NCI-H1105 (cell line): ENCODE measurements at regions not wholly inside any gene's neighbourhood (a gene's known extent, or its start where the extent isn't known, plus 50 kb on each side); places are given as distances from the start of the nearest gene placed in this dataset.
"Not testable (repeated sequence)": the region's sequence is repeated elsewhere in the genome, so short reads cannot be mapped to it uniquely, and the experiment has no call there.

Experiments used
- DNase-seq: peaks from one replicate; lab custom pipeline; 2025; lab: John Stamatoyannopoulos, UW

DNA sequence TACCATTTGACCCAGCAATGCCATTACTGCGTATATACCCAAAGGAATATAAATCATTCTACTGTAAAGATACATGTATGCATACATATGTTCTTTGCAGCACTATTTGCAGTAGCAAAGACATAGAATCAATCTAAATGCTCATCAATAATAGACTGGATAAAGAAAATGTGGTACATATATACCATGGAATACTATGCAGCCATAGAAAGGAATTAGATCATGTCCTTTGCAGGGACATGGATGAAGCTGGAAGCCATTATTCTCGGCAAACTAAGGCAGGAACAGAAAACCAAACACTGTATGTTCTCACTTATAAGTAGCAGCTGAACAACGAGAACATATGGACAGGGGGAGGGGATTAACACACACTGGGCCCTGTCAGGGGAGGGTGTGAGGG, 54.8 kb upstream of the ZNF30 start:
- DNase-seq: not testable (repeated sequence)

DNA sequence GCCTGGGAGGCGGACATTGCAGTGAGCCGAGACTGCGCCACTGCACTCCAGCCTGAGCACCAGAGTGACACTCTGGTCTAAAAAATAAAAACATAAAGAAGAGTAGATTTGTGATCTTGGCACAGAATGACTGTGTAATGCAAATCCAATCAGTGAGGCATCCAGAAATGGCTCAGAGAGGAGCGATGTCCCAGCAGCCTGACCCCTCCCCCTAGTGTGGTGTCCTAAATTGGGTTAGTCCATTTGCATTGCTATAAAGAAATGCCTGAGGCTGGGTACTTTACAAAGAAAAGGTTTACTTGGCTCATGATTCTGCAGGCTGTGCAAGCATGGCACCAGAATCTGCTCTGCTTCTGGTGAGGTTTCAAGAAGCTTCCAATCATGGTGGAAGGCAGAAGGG, 59.1 kb upstream of the ZNF30 start:
- no peak for DNase-seq

DNA sequence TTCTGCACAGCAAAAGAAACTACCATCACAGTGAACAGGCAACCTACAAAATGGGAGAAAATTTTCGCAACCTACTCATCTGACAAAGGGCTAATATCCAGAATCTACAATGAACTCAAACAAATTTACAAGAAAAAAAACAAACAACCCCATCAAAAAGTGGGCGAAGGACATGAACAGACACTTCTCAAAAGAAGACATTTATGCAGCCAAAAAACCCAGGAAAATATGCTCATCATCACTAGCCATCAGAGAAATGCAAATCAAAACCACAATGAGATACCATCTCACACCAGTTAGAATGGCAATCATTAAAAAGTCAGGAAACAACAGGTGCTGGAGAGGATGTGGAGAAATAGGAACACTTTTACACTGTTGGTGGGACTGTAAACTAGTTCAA, 61.5 kb upstream of the ZNF30 start:
- not testable (repeated sequence) for DNase-seq

DNA sequence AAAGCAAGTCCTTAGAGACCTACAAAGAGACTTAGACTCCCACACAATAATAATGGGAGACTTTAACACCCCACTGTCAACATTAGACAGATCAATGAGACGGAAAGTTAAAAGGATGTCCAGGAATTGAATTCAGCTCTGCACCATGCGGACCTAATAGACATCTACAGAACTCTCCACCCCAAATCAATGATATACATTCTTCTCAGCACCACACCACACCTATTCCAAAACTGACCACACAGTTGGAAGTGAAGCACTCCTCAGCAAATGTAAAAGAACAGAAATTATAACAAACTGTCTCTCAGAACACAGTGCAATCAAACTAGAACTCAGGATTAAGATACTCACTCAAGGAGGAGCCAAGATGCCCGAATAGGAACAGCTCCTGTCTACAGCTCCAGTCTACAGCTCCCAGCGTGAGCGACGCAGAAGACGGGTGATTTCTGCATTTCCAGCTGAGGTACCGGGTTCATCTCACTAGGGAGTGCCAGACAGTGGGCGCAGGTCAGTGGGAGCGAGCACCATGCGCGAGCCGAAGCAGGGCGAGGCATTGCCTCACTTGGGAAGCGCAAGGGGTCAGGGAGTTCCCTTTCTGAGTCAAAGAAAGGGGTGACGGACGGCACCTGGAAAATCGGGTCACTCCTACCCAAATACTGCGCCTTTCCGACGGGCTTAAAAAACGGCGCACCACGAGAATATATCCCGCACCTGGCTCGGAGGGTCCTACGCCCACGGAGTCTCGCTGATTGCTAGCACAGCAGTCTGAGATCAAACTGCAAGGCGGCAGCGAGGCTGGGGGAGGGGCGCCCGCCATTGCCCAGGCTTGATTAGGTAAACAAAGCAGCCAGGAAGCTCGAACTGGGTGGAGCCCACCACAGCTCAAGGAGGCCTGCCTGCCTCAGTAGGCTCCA, 66.6 kb upstream of the ZNF30 start:
- not testable (repeated sequence) for DNase-seq

DNA sequence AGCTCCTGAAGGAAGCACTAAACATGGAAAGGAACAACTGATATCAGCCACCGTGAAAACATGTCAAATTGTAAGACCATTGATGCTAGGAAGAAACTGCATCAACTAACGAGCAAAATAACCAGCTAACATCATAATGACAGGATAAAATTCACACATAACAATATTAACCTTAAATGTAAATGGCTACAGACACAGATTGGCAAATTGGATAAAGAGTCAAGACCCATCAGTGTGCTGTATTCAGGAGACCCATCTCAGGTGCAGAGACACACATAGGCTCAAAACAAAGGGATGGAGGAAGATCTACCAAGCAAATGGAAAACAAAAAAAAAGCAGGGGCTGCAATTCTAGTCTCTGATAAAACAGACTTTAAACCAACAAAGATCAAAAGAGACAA, 67.4 kb upstream of the ZNF30 start:
- not testable (repeated sequence) for DNase-seq

DNA sequence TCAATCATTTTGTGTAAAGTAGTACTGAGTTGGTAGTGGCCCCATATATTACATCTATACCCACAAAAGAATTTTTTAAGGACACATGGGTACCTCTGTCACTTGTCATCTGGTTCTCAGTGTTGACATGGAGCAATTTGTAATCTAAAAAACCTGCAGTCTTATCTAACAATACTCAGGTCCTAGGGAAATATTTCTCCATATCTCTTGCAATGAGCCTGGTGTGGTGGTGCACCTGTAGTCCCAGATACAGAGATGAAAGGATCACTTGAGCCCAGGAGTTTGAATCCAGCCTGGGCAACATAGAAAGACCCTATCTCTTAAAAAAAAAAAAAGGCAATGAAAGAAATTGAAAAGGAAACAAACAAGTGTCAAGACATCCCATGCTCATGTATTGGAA, 70.7 kb upstream of the ZNF30 start:
- no peak for DNase-seq

DNA sequence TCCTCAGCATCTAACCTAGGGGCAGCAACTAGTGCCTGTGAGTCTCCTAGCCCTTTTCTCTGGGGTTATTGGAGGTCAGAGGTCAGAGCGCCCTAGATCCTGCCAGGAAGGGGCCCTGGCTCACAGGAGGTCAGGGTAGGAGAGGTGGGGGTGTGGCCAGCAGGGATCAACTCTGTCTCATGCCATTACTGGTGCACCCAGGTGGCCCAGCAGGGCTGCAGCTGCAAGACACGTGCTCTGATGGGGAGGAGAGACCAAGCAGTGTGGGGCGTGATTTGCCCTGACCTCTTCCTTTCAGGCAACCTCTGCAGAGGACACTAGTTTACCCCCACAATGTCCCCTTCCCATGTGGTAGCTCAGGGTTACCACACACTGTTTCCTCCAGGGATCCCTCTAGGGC, 73.3 kb upstream of the ZNF30 start:
- no peak for DNase-seq

DNA sequence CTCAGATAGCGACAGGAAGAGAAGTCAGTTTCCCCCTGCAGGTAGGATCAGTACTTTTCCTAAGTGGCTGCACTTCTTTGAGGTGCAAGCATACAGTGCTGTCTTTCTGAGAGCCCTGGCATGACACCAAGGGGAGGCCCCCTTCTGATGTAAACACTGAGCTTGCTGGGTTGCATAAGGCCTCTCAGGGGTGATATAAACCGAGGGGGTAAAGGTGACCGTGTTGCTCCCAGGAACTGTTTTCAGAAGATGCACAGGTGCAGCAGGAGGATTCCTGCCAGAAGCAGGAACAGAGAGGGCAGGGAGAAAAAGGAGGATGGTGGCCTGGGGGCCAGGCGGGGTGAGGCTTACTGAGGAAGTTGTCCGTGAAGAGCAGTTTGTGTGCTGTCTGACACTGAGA, 74.0 kb upstream of the ZNF30 start:
- no peak for DNase-seq

DNA sequence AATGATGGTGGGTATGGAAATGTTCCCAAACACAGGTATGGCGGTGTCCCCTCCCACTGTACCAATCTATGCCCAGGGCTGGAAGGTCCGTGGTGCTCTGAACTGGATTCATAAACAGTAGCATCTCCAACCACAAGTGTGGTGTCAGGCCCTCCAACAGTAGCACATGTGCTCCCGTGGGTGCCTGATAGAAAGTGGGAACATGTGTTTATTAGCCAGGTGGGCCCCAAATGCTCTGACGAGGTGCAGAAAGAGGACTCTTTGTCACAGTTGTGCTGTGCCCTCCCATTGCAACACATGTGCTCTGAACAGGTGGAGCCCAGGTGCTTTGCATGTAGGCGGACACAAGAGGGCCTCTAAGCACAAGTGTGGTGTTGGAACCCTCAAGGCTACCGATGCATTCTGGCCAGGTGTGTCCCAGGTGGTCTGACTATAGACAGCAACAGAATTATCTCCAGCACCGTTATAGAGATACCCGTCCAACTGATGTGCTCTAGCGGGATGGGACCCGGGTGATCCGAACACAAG, 75.4 kb upstream of the ZNF30 start:
- no peak for DNase-seq

DNA sequence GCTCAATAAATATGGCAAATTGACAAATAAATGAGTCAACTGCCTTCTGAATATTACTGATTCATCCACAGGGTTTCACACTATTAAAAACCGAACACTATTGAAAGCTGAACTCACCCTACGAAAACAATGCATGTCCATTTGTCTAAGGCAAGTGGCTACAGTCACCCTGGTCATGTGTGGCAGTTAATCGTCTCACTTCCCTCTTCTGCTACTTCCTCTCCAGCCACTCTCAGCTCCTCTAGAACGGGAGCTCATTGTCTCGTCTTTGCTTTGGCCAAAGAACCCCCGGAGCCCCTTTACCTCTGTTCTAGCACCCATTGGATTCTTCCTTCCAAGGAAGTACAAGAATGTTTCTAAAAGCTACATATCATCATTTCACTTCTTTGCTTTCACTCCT, 74.4 kb upstream of the ZNF599 start:
- DNase-seq: no peak

DNA sequence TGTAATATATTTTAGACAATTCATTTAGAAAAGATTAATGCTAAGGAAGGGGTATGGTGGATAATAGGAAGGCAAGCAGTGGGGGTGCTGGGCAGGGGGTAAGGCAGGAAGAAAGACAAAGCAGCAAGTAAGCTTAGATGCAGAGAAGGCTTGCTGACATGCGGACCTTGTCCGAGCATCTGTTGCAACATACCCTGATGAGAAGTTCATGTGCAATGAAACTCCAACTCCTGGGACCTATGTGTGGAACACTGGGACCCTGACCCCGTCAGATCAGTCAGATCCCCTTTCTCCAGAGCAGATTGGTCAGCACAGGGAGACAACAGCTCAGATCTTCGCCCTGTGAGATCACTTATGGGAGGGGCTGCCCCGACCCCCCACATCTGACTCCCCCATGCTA, 71.3 kb upstream of the ZNF599 start:
- no peak for DNase-seq

DNA sequence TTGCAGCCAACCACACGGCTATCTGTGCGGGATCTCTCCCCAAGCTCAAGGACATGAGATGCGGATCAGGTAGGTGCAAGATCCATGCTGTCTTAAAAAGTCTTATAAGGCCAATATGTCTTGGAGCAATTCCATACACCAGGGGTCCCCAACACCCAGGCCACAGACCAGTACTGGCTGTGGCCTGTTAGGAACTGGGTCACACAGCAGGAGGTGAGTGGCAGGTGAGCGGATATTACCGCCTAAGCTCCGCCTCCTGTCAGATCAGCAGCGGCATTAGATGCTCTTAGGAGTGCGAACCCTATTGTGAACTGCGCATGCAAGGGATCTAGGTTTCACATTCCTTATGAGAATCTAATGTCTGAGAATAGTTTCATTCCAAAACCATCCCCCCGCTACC, 68.8 kb upstream of the ZNF599 start:
- DNase-seq: no peak

DNA sequence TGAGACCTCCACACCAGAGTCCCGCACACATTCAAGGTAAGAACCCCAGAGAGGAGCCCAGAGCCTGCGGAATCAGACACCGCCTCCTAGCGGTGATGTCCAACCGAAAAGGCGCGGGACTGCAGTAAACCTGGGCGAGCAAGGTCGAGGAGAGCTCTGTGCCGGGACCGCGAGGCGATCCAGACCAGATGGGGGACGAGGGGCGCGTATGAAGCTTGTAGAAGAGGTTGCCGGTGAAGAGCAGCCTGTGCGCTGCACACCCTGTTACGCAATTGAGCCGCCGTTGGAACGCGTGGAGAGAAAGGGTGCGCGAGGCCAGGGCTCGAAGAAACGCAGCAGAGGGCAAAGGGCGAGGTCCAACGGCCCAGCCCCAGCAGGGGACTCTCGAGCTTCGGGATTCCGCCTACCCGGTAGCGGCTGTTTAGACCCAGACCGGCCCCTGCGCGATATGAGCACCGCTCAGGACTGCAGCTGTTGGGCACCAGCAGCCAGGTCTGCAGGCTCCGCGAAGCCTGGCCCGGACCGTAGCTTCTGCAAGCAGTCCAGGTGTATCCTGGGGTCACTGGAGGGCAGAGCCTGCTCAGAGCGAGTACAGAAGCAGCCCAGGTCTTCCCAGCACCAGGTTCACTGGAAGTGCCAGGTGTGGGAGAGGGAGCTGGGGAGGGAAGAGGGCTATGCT, 65.9 kb upstream of the ZNF599 start:
- DNase-seq: no peak

DNA sequence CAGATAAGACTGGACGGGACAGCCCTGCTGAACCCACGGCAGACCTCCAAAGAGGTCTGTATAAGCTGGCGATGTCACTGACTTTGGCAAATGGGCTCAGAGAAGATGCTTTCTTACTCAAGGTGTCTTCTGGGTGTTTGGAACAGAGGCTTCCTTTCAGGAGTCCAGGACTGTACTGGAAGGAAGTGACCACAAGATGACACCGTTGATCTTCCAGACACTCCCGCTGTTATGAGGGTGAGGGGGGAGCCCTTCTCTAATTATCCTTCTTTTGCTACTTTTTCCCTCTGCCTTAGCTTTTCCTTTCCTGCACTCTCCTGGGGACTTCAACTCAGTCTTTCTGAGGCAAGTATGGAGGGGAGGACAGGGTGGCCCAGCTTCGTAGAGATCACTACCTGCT, 65.2 kb upstream of the ZNF599 start:
- DNase-seq: no peak

DNA sequence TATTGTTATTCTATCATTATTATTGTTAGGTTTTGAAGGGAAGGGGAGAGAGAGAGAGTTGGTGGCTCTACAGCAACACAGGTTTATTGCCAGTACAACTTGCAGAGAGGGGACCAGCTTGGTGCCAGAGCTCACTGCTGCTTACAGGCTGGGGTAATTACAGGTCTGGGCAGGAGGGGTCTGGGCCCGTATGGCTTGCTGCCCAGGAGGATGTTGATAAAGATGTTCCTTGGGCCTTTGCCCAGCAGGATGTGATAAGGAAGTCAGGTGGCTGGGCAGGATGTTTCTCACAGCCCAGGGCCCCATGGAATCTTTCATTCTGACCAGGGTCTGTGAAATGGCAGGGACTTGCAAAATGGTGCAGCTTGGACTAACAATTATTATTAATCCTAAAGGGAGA, 64.2 kb upstream of the ZNF599 start:
- DNase-seq: peak; percentile 49

DNA sequence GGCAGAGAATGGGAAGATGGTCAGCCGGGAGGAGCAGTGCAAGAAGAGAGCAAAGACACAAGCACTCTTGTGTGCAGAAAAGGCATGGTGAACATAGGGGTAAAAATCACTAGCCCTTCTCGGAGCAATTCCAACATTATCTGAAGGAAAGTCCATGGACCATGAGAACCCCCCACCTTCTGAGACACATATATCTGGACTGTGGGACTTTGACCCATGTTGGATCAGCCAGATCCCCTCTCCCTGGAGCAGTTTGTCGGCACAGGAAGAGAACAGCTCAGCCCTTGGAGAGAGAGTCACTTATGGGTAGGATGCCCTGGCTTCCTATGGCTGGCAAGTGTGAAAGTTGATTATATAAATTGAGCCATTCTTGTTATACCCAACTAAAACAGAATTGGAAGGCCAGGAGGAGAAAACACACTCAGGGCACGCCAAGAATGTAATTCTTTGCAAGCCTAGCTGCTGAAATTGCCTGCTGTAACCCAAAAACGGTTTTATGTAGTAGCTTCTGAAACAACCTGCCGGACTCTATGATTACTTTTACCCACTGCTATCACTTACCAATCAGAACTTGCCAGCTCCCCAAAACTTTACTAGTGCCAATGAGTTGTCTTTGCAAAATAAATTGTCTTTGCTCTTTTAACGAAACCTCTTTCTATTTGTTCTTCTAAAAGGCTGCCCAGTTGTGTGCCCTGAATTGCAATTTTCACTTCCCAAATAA, 62.8 kb upstream of the ZNF599 start:
- DNase-seq: no peak

DNA sequence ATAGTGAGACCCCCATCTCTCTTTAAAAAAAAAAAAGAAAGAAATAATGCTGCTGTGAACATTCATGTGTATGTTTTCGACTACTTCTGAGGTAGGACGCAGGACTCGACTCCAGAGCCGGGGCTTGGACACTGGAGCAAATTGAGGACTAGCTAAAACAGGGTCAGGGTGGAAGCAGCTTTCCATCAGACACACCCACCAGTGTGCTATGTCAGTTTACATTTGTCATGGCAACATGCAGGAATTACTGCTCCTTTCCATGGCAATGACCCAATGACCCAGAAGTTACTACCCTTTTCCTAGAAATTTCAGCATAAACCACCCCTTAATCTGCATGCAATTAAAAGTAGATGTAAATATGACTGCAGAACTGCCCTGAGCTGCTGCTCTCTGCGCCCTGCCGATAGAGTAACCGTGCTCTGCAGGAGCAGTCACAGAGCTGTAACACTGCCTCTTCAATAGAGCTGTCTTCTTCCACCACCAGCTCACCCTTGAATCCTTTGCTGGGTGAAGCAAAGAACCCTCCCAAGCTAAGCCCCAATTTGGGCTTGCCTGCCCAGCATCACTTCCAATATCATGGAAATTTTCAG, 61.6 kb upstream of the ZNF599 start:
- DNase-seq: no peak

DNA sequence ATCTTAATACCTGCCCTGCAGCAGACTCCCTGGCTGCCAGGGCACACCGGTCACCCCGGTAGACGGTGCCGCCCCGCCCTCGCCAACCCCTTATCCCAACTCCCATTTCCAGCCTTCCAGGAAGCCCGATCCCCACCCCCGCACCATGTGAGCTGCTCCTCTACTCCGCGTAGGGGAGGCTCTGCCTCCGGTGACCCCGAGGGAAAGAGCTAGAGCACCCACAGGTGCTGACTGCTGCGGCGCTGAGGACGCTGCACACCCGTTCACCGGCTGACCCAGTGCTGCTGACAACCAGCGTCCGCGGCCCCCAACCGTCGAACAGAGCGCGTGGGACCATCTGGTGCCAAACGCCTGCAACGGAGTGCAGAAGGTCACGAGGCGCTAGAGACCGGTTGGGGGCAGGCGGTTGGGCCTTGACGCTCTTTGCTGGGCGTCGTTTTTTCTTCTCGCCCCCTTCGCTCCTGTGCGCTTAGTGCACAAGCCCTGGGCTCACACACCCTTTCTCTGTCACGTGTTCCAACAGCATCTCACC, 59.6 kb upstream of the ZNF599 start:
- DNase-seq: no peak

DNA sequence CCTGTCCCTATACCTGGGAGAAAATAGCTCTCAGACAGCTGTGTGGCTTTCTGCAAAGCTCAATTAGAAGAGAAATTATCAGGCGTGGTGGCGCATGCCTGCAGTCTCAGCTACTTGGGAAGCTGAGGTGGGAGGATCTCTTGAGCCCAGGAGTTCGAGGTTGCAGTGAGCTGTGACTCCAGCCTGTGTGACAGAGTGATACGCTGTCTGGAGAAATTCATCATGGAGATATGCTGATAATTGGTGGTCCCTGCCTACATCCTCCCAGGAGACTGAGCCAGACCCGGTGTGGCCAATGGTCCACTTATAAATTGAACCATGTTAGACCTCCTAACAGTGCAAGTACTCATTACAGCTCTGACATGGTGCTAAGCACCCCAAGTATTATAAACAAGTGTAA, 58.7 kb upstream of the ZNF599 start:
- no peak for DNase-seq

DNA sequence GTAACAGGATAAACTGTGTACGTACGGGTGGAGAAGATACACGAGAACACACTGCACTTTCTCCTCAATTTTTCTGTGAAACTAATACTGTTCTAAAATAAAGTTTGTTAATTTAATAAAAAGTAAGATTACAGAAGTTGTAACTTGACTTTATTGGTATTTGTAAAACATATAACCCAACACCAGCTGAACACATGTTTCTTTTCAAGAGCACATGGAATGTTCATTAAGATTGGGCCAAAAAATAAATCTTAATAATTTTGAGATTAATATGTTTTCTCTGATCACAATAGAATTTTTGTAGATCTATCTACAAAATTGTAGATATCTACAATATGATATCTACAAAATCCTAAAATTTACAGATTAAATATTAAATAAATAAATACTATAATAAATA, 55.1 kb upstream of the ZNF599 start:
- DNase-seq: no peak

DNA sequence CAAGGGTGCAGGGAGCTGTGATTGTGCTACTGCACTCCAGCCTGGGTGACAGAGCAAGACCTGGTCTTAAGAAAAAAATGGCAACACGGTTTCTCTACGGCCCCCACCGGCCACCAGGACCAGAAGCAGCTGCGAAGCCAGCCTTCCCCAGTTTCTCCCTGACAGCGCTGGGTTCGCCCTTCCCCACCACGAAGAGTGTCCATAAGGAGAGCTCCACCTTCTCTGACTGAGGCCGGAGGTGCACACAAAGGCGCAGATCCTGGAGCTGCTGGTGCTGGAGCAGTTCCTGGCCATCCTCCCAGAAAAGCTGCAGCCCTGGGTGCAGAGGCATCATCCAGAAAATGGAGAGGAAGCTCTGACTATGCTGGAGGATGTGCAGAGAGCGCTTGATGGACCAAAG, 52.2 kb upstream of the ZNF599 start:
- DNase-seq: no peak

DNA sequence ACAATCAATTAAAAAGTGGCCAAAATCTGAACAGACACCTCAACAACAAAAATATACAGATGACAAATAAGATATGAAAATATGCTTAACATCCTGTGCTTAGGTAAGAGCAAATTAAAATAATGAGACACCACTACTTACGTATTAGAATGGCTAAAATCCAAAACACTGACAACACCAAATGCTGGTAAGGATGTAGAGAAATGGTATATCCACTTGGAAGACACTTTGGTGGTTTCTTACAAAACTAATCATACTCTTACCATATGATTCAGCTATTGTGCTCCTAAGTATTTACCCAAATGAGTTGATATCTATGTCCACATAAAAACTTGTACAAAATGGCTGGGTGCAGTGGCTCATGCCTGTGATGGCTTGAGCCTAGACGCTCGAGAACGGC, 51.7 kb upstream of the ZNF599 start:
- DNase-seq: no peak
